Medulla oblongata (tissue), 1 donor: ENCODE measurements at regions not wholly inside any gene's neighbourhood (a gene's known extent, or its start where the extent isn't known, plus 50 kb on each side); places are given as distances from the start of the nearest gene placed in this dataset.

Experiments
- DNase-seq: peaks from one replicate; pipeline ENCODE4 v3.0.0-alpha.2; 2015; ENCODE audit errors: extremely low spot score

DNA sequence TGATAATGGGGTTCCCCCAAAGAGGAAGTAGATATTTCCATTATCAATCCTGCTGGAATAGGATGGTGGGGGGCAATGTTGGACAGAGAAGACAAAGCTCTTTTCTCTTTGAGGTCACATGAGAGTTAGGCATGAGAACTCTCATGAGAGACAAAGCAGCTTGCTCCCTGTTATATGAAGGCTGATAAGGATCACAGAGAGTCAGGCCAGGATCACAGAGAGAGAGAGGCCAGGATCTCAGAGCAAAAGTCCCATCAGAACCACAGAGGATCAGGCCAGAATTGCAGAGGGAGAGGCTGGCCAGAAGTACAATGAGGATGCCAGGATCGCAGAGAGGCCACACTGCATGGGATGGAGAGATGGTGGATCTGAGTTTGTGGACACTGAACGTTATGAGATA, 457.1 kb downstream of the LPIN1 start:
- DNase-seq = no peak

DNA sequence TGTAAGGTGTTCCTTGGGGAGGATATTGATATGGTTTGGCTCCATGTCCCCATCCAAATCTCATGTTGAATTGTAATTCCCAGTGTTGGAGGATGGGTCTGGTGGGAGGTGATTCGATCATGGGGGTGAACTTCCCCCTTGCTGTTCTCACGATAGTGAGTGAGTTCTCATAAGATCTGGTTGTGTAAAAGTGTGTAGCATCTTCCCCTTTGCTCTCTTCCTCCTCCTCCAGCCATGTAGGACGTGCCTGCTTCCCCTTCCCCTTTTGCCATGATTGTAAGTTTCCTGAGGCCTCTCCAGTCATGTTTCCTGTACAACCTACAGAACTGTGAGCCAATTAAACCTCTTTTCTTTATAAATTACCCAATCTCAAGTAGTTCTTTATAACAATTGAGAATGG, 458.7 kb downstream of the LPIN1 start:
- no peak for DNase-seq

DNA sequence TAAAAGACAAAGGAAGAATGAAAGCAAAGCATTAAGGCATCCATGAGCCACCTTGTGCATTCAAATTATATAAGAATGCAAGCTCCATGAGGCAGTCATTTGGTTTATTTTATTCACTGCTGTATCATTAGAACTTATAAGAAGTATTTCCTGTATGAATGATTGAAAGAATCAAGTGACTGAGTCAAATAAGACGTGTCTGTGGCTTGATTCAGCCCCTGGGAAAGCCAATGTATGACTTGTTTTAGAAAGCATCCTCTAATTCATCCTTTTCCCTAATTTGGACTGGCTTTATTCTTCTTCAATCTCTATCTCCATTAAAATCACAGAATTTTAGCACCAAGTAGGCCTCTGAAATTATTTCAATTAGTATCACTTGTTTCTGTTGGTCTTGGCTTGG, 461.1 kb downstream of the LPIN1 start:
- no peak for DNase-seq

DNA sequence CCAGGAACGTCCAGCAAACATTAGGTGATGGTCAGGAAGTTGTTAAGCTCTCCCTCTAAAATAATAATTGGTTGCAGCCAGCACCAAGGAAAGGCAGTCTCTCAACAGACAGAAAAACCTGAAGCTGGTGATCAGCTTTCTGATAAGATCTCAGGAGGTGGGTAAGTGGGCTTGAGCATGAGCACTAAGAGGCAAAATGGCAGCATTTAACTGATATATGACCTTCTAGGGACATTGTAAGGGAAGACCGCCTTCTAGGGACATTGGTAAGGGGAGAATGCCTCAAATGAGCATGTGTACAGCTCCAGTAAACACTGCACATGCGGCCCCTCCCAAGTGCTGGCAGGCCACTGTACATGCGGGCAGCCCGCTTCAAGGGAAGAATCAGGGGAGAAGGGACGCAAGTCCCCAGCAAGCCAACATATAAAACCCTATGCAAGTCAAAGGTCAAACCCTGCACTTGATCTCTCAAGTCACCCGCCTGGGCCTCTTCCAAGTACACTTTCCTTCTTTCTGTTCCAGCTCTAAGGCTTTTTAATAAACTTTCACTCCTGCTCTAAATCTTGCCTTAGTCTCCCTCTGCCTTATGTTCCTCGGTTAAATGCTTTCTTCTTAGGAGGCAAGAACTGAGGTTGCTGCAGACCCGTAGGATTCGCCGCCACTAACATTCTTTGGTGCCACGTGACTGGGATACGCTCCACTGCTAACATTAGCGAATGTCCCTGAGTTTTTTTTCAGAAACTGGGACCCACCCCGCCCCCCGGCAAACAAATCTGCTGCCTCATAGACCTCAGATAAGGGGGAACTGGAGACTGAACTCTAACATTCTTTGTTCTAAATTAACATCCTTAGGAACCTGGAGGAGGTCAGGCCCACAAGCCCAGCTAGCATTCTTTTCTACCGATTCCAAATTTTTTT, 463.8 kb downstream of the LPIN1 start:
- no peak for DNase-seq

DNA sequence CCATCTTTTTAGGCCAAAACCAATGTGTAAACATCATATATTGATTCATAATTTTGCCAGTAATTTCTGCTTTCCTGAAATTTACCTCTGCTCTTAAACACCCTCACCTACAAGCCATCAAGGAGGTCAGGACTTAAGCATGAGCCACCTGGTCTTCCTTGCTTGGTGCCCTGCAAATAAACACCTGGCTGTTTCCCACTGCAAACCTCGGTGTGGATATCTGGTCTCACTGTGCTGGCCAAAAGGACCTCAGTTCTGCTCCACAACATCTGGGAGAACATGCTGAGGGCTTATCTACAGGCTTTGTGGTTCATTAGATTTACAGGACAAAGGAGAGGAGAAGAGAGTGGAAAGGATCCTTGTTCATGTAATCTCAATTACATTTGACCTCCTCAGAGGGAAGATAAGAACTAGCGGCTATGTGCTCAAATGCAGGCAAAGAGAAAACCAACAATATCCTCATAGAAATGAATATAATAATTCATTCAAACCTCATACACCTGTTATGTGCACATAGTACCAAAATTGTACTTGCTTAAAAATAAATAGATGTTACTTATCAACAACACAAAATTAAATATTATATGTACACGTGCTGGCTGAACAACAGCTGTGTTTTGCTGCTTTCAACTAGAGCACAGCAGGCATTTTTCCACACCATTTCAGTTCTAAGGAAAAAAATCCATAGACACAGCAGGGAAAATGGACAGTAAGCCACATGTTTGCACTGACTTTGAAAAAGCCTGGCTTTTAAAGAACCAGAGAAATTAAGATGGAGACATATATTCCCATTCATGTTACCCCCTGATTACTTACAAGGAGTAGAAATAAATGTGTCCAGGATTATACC, 465.1 kb downstream of the LPIN1 start:
- DNase-seq = no peak

DNA sequence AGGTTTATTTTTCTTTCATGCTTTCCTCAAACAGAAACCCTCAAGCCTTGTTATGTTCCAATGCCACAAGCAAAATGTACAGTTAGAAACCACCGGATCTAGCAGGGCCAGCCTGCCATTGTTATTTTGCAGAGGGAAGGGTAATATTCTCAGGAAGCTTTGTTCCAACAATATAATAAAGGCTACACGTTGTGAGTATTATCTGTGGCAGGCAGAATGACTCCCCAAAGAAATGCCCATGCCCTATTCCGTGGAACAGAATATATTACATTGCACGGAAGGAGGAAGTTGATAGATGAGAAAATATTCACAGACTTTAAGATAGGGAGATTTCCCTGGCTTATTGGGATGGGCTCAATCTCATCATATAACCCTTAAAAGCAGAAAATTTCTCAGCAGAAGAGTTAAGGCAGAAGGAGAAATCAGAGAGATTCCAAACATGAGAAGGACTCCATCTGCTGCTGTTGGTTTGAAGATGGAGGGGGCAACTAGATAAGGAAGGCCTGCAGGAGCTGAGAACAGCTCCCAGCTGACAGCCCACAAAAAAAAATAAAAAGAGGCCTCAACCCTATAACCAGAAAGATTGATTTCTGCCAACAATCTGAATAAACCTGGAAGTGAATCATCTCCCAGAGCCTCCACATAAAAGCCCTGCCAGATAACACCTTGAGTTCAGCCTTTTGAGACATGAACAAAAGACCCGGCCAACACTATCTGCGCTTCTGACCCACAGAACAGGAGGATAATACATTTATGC, 466.6 kb downstream of the LPIN1 start:
- no peak for DNase-seq

DNA sequence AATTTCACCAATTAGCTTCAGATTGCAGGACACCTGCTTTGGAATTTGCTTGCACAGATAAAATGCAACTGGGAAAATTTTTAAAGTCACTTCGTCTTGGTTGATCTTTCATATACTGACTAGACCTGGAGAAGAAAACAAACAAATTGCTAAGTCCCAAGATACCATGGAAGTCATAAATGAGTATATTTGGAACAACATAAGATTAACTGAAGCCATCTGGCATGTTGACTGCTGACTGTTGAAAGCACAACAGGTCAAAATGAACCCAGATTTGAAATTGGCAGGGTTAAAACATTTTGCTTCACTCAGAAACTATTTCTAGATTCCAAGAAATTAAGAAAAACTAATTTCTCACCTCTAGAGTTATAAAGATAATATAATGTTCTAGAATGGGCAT, 470.7 kb downstream of the LPIN1 start:
- DNase-seq = no peak

DNA sequence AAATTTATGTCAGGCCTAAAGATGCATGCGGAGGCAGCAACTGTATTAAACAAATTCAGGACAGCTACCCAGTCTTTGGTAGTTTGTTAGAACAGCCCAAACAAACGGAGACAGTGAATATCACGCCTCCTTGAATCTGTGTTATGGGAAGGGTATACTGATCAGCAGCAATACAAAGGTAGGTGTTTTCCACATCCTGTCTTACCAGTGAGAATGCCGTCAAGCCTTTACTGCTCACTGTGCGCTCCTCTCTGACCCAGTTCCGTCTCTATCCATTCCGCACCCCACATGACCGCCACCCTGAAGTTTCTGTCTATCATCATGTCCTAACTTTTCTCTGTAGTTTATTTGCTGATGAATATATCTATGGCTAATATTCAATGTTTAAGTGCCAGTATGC, 473.3 kb downstream of the LPIN1 start:
- DNase-seq = no peak

DNA sequence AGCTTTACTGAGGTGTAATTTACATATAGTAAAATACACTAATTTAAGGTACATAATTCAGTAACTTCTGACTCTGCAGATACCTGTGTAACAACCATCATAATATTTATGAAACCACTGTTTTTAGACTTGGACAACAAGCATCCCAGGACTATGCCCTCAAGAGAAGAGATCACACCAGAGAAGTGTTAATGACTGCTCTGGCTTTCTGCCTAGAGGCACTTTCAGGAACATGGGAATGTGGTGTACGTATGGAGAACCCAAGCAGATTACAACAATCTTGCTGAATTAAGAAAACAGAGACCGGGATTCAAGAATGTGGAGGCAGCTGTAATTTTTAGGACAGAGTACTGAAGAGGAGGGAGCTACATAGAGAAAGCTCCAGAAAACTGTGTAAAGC, 475.2 kb downstream of the LPIN1 start:
- no peak for DNase-seq

DNA sequence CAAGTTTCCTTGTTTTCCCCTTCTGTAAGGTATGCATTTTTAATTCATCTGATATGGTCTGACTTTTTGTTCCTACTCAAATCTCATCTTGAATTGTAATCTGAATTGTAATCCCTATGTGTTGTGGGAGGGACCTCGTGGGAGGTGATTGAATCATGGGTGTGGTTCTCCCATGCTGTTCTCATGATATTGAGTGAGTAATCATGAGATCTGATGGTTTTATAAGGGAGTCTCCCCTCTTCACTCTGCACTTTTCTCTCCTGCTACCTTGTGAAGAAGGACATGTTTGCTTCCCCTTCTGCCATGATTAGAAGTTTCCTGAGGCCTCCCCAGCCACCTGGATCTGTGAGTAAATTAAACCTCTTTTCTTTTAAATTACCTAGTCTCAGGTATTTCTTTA, 476.1 kb downstream of the LPIN1 start:
- DNase-seq = no peak

DNA sequence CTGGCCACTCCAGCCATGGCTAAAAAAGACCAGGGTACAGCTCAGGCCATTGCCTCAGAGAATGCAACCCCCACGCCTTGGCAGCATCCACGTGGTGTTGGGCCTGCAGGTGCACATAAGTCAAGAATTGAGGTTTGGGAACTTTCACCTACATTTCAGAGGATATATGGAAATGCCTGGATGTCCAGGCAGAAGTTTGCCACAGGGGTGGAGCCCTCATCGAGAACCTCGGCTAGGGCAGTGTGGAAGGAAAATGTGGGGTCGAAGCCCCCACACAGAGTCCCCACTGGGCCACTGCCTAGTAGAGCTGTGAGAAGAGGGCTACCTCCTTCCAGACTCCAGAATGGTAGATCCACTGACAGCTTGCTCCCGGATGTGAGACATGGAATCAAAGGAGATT, 477.3 kb downstream of the LPIN1 start:
- no peak for DNase-seq

DNA sequence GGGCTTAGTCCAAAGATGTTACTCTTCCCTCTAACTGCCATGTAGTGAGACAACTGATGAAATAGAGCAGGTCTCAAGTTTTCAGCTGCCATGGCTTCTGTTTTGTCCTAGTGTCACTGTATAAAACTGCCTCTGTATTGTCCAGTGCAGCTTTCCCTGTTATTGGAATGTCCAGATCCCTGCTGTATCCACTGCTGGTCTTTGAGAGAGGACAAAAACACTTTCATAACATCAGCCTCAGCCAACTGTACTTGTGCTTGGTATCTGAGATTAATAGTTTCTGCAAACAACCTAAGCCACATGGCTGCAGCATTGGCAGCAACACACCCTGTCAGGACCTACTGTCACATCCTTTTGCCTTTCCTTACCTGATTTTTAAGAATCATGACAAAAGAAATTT, 480.2 kb downstream of the LPIN1 start:
- DNase-seq = no peak

DNA sequence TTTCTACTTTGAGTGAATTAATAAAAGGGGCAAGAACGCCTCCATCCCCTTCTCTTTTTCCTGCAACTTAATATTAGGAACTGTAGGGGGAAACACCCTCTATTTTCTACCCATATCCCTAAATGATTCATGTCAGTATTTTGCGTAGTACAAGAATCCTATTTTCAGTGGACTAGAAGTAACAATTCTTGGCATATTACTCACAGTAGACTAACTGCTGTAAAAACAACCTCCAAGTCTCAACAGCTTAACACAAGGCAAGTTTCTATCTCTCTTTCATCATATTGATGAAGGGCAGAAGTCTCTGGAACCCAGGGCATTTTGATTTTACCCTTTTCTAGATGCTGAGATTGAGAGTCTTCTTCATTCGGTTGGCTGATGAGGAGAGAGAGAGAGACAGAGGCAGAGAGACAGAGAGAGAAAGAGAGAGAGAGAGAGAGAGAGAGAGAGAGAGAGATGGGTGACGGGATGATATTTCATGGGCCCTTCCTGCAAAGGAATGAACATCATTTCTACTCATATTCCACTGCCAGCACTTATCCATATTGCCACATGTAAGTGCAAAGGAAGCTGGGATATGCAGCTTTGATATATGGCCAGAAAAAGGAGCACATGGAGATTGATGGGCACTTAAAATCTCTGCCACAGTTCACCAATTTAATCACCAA, 481.6 kb downstream of the LPIN1 start:
- no peak for DNase-seq

DNA sequence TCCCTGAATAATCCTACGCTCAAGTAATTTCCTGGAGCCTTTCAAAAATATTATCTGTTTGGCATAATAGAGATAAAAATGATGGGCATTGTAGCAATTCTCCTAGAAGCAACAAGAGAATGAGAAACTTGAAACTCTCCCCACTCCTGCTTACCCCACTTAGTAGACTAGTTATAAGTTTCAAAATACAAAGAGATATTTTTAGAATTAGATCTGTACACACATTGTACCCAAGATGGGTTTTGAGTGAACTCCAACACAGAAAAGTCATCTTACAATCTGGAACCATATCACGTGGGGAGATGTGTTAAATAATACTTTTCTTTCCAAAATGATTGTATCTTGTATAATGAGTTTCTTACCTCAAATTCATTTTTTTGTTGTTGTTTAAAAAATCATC, 484.9 kb downstream of the LPIN1 start:
- no peak for DNase-seq

DNA sequence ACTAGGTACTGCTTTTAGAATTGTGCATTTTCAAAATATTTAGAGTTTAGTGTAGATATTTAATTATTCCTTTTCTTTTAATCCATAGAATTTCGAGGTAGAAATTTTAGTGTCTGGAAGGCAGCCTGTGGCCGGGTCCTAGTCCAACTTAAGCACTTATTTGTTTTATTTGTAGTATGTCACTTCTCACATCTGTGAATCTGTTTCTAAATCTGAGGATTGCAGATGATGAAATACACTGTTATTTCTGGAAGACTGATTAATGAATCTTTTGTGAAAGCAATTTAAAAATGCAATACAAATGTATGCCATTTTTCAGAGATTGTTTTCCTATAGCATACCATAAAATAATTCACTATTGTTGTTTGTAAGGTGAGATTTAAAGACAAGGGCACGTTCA, 483.9 kb upstream of the TRIB2 start:
- no peak for DNase-seq

DNA sequence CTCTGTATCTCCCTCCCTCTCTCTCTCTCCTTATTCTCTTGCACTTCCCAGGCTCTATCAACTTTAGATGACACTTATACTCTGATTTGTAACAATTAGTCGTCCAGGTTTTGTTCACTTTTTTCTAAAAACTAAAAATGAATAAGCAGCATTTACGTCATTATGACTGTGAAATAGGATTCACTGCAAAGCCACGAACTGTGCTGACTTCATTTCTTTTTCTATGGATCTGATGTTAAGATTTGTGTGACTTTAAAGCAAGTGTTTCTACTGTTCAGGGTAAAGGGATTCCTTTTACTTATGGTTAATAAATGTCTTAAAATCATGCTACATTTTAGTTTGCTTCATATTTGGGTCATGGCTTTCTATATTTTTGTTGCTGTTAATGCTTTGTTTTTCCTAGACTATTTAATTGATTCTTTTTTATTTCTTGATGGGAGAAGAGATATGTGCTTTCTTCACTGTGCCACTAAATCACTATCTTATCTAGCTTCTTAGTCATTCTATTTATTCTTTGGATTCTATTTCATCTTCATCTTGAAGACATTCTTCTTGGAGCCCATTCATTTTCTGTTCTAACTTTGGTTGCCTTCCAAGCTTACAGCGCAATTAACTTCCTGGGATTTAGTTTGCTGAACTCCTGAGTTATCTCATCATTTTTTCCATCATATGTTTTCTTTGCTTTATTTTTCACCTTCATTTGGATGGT, 480.4 kb upstream of the TRIB2 start:
- no peak for DNase-seq

DNA sequence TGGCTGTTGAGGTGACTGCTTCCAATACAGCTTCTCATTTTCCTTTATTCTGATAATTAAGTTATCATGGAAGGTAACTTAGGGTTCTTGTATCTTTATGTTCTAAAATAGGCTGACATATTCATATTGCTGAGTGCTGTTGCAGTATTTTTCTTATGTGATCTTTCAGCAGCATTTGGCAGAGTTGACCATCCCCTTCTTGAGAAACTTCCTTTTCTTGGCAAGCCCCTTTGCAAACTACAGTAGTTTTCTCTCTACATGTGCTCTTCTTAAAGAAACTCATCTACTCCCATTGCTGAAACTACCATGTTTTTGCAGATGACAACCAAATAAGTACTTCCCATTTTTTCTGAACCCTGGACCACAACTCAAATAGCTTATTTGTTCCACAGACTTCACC, 476.5 kb upstream of the TRIB2 start:
- DNase-seq = no peak

DNA sequence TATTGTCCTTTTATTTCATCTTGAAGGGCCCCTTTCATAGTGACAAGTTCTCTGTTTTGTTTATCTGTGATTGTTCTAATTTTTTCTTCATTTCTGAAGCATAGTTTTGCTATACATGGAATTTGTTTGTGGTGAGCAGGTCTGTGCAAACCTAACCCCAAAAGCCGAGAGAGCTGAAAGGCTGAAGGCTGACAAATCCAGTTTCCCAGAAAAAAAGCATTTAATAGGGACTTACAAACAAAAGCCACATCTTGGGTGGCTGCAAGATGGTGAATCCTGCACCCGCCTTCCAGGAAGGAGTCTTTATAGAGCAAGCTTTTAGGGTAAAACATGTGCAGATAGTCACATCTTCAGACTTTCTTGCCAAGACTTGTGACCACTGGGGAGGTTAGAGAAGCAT, 473.4 kb upstream of the TRIB2 start:
- DNase-seq = no peak

DNA sequence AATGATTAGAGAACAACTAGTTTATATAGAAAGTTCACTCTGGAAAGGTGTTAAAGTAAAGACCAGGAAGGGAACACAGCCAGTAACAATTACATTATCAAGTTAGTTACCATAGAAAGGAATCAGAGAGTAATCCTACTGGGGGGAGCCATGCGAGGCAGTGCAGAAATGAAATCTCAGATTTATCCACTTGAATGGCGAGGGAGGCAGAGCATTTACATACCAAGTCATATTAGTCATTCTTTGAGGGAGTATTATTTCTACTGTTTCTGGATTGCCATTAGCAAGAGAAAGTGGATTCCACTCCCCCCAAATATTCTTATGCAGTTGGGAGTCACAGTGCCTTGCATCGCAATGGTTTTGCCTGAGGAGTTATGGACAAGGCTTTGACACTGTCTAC, 472.7 kb upstream of the TRIB2 start:
- DNase-seq = no peak

DNA sequence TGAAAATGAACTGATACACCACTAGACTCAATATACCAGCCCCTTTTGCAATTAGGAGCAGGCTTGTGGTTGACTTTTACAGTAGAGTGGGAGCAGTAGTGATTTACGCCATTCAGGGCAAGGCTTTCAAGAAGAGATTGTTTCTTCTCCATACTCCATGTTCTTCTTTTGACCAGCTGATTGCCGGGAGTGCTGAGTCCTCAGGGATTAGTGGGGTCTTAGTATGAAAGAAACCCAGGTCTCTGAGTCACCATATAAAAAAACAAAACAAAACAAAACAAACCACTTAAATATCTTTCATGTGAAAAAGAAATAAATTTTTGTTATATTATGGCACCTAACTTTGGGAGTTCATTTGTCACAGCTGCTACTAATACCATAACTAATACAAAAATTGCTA, 465.6 kb upstream of the TRIB2 start:
- no peak for DNase-seq

DNA sequence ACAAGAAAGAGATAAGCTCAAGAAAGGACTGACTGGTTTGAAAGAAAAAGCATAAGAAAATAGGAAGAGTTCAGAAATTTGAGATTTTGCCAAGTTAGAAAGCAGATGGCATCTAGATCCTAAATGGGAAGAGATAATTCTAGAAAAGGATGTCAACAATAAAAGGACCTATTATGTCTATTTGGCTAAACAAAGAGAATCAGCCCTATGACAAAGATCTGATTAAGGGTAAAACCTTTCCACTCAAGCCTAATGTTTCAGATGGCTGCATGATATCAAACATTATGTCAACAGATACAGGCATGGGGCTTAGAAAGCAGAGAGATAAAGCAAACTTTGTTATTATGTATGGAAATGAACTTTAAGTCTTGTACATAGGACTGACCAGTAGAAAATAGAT, 465.0 kb upstream of the TRIB2 start:
- no peak for DNase-seq
